A673 (cell line): ENCODE measurements at regions not wholly inside any gene's neighbourhood (a gene's known extent, or its start where the extent isn't known, plus 50 kb on each side); places are given as distances from the start of the nearest gene placed in this dataset.

Source experiments
- EZH2 ChIP-seq: fragments of 200-600 bp; sonication (generic); IDR thresholded peaks from 2 replicates; pipeline ENCODE4 v1.6.1; 2017; ENCODE audit warnings: borderline replicate concordance, low read depth, mild to moderate bottlenecking, mixed read lengths, antibody characterized with exemption, low read length; ENCODE audit not compliant: poor library complexity, severe bottlenecking
- TF ChIP-seq, protein P1 (sequence below): fragments of 300-800, 200-600 bp; sonication (generic); conservative IDR thresholded peaks from 2 replicates; pipeline ENCODE4 v1.5.1; 2017; ENCODE audit warnings: low read depth, mild to moderate bottlenecking, antibody characterized with exemption, low read length, moderate library complexity, mixed read lengths

DNA sequence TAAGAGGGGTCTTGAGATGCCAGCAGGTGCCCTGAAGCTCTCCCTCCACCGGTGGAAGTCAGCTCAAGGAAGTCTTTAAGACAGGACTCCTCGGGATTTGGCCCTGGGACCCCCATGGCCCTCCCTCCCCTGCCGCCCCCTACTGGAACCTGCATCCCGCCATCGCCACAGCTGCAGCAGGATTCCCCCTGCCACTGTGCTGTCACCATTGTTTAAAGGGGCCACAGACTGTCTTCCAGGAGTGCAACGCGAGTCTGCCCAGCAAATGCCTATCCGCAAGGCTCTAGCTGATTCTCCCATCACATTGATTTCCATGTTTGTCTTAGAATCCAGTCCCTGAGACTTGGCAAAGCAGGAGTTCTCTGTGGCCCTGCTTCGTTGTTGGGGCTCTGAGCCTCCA lies 770.8 kb upstream of the ALG10B start:
- no peak for TF ChIP-seq EZH2
- TF ChIP-seq, protein P1, sequence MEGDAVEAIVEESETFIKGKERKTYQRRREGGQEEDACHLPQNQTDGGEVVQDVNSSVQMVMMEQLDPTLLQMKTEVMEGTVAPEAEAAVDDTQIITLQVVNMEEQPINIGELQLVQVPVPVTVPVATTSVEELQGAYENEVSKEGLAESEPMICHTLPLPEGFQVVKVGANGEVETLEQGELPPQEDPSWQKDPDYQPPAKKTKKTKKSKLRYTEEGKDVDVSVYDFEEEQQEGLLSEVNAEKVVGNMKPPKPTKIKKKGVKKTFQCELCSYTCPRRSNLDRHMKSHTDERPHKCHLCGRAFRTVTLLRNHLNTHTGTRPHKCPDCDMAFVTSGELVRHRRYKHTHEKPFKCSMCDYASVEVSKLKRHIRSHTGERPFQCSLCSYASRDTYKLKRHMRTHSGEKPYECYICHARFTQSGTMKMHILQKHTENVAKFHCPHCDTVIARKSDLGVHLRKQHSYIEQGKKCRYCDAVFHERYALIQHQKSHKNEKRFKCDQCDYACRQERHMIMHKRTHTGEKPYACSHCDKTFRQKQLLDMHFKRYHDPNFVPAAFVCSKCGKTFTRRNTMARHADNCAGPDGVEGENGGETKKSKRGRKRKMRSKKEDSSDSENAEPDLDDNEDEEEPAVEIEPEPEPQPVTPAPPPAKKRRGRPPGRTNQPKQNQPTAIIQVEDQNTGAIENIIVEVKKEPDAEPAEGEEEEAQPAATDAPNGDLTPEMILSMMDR, result no peak
